ENCODE measurements at regions not wholly inside any gene's neighbourhood (a gene's known extent, or its start where the extent isn't known, plus 50 kb on each side); places are given as distances from the start of the nearest gene placed in this dataset.

GRCh38 chr5:118555727-118556126 lies 432.6 kb downstream of the DTWD2 start:
- no peak overlapping the region for H3K27ac ChIP-seq (ENCODE audit: low read depth, low read length)
- H2BK15ac ChIP-seq (replicated peaks; ENCODE audit: low read depth) = no peak overlapping the region
- no peaks in the 10 kb centered on the region for H3K79me1 ChIP-seq (ENCODE audit: low read length)
- no peaks in the 10 kb centered on the region for H3K79me2 ChIP-seq (ENCODE audit: control insufficient read depth, insufficient read depth, low read length)
- no peak for DNase-seq
- no peaks in the 10 kb centered on the region for H3K36me3 ChIP-seq (ENCODE audit: control insufficient read depth, insufficient read depth, low read length)
- no peak overlapping the region for H4K5ac ChIP-seq (ENCODE audit: low read length)
- no peak overlapping the region for H3K4ac ChIP-seq (ENCODE audit: low read depth, low read length)
- no peak overlapping the region for H3K4me2 ChIP-seq (ENCODE audit: low read length)
- H2BK5ac ChIP-seq (ENCODE audit: low read length) = no peak overlapping the region
- H3K9ac ChIP-seq (ENCODE audit: low read length) = no peak overlapping the region
- H3K27me3 ChIP-seq (ENCODE audit: insufficient read depth, low read length, poor library complexity) = no peaks in the 10 kb centered on the region
- H3K18ac ChIP-seq (ENCODE audit: low read length) = no peak overlapping the region
- H2BK120ac ChIP-seq (ENCODE audit: low read depth, low read length) = no peak overlapping the region
- WGBS (ENCODE audit: extremely low coverage, insufficient coverage, low lambda C conversion rate) = no CpG with 5 or more reads among the region's 2 CpGs
- H2AK5ac ChIP-seq (ENCODE audit: low read length) = no peak overlapping the region
- no peak overlapping the region for H3K4me3 ChIP-seq (ENCODE audit: low read length)
- H3K4me1 ChIP-seq (ENCODE audit: control insufficient read depth, low read depth, low read length) = no peaks in the 10 kb centered on the region
- no peak overlapping the region for H3K23ac ChIP-seq (ENCODE audit: low read length)
- H4K8ac ChIP-seq (ENCODE audit: low read depth, low read length) = no peak overlapping the region
- no peak overlapping the region for H3K56ac ChIP-seq (ENCODE audit: low read length)

- Histone ChIP-seq H3K56ac (ENCODE audit: low read length) (no peak overlapping the region), H3K79me1 (ENCODE audit: low read length) (no peaks in the 10 kb centered on the region), H2BK5ac (ENCODE audit: low read length) (no peak overlapping the region), H4K5ac (ENCODE audit: low read length) (no peak overlapping the region), H4K8ac (ENCODE audit: low read depth, low read length) (no peak overlapping the region), H3K27ac (ENCODE audit: low read depth, low read length) (no peak overlapping the region), H3K18ac (ENCODE audit: low read length) (no peak overlapping the region), H3K9ac (ENCODE audit: low read length) (no peak overlapping the region), H3K27me3 (ENCODE audit: insufficient read depth, low read length, poor library complexity) (no peaks in the 10 kb centered on the region), H3K79me2 (ENCODE audit: control insufficient read depth, insufficient read depth, low read length) (no peaks in the 10 kb centered on the region), H3K4me3 (ENCODE audit: low read length) (no peak overlapping the region), H3K23ac (ENCODE audit: low read length) (no peak overlapping the region), H2BK15ac (replicated peaks; ENCODE audit: low read depth) (no peak overlapping the region), H3K36me3 (ENCODE audit: control insufficient read depth, insufficient read depth, low read length) (no peaks in the 10 kb centered on the region), H3K4me1 (ENCODE audit: control insufficient read depth, low read depth, low read length) (no peaks in the 10 kb centered on the region), H2BK120ac (ENCODE audit: low read depth, low read length) (no peak overlapping the region), H2AK5ac (ENCODE audit: low read length) (no peak overlapping the region), H3K4ac (ENCODE audit: low read depth, low read length) (no peak overlapping the region), H3K4me2 (ENCODE audit: low read length) (no peak overlapping the region)
- peak; percentile 21 for DNase-seq
- WGBS (ENCODE audit: extremely low coverage, insufficient coverage, low lambda C conversion rate) = no CpG with 5 or more reads among the region's 4 CpGs
Observed at GRCh38 chr5:118554981-118555380, 433.4 kb downstream of the DTWD2 start.

GRCh38 chr5:118554241-118554640 lies 434.1 kb downstream of the DTWD2 start:
- 100% methylated on average over 1 of the region's 2 CpGs for WGBS (ENCODE audit: extremely low coverage, insufficient coverage, low lambda C conversion rate)

GRCh38 chr5:118553662-118554061 lies 434.7 kb downstream of the DTWD2 start:
- H2BK5ac ChIP-seq (ENCODE audit: low read length) = no peak overlapping the region
- no peaks in the 10 kb centered on the region for H3K27me3 ChIP-seq (ENCODE audit: insufficient read depth, low read length, poor library complexity)
- H3K79me1 ChIP-seq (ENCODE audit: low read length) = no peaks in the 10 kb centered on the region
- H4K8ac ChIP-seq (ENCODE audit: low read depth, low read length) = no peak overlapping the region
- H3K56ac ChIP-seq (ENCODE audit: low read length) = no peak overlapping the region
- no peak overlapping the region for H2BK120ac ChIP-seq (ENCODE audit: low read depth, low read length)
- H2BK15ac ChIP-seq (replicated peaks; ENCODE audit: low read depth) = no peak overlapping the region
- no peak overlapping the region for H3K4me3 ChIP-seq (ENCODE audit: low read length)
- no peaks in the 10 kb centered on the region for H3K79me2 ChIP-seq (ENCODE audit: control insufficient read depth, insufficient read depth, low read length)
- no peak overlapping the region for H3K9ac ChIP-seq (ENCODE audit: low read length)
- H3K23ac ChIP-seq (ENCODE audit: low read length) = no peak overlapping the region
- H3K4me1 ChIP-seq (ENCODE audit: control insufficient read depth, low read depth, low read length) = no peaks in the 10 kb centered on the region
- no peak overlapping the region for H3K27ac ChIP-seq (ENCODE audit: low read depth, low read length)
- H3K4me2 ChIP-seq (ENCODE audit: low read length) = no peak overlapping the region
- peak; percentile 69 for DNase-seq
- no peak overlapping the region for H2AK5ac ChIP-seq (ENCODE audit: low read length)
- no CpG with 5 or more reads among the region's 3 CpGs for WGBS (ENCODE audit: extremely low coverage, insufficient coverage, low lambda C conversion rate)
- H3K4ac ChIP-seq (ENCODE audit: low read depth, low read length) = no peak overlapping the region
- no peaks in the 10 kb centered on the region for H3K36me3 ChIP-seq (ENCODE audit: control insufficient read depth, insufficient read depth, low read length)
- H4K5ac ChIP-seq (ENCODE audit: low read length) = no peak overlapping the region
- H3K18ac ChIP-seq (ENCODE audit: low read length) = no peak overlapping the region

More at GRCh38 chr5:118554241-118554640, 434.1 kb downstream of the DTWD2 start:
- Histone ChIP-seq H2BK120ac (ENCODE audit: low read depth, low read length) (no peak overlapping the region), H2AK5ac (ENCODE audit: low read length) (no peak overlapping the region), H3K4me2 (ENCODE audit: low read length) (no peak overlapping the region), H4K5ac (ENCODE audit: low read length) (no peak overlapping the region), H2BK15ac (replicated peaks; ENCODE audit: low read depth) (no peak overlapping the region), H3K79me1 (ENCODE audit: low read length) (no peaks in the 10 kb centered on the region), H3K4me1 (ENCODE audit: control insufficient read depth, low read depth, low read length) (no peaks in the 10 kb centered on the region), H3K23ac (ENCODE audit: low read length) (no peak overlapping the region), H3K56ac (ENCODE audit: low read length) (no peak overlapping the region), H3K79me2 (ENCODE audit: control insufficient read depth, insufficient read depth, low read length) (no peaks in the 10 kb centered on the region), H3K27ac (ENCODE audit: low read depth, low read length) (no peak overlapping the region), H4K8ac (ENCODE audit: low read depth, low read length) (no peak overlapping the region), H3K9ac (ENCODE audit: low read length) (no peak overlapping the region), H3K4ac (ENCODE audit: low read depth, low read length) (no peak overlapping the region), H3K18ac (ENCODE audit: low read length) (no peak overlapping the region), H2BK5ac (ENCODE audit: low read length) (no peak overlapping the region), H3K4me3 (ENCODE audit: low read length) (no peak overlapping the region), H3K36me3 (ENCODE audit: control insufficient read depth, insufficient read depth, low read length) (no peaks in the 10 kb centered on the region), H3K27me3 (ENCODE audit: insufficient read depth, low read length, poor library complexity) (no peaks in the 10 kb centered on the region)
- no peak for DNase-seq

GRCh38 chr5:118552731-118553360 lies 435.5 kb downstream of the DTWD2 start:
- Histone ChIP-seq H3K36me3 (ENCODE audit: control insufficient read depth, insufficient read depth, low read length) (no peaks in the 10 kb centered on the region), H3K27ac (ENCODE audit: low read depth, low read length) (no peak overlapping the region), H3K9ac (ENCODE audit: low read length) (no peak overlapping the region), H3K4me3 (ENCODE audit: low read length) (no peak overlapping the region), H3K4ac (ENCODE audit: low read depth, low read length) (no peak overlapping the region), H3K56ac (ENCODE audit: low read length) (no peak overlapping the region), H3K18ac (ENCODE audit: low read length) (no peak overlapping the region), H4K5ac (ENCODE audit: low read length) (no peak overlapping the region), H2BK5ac (ENCODE audit: low read length) (no peak overlapping the region), H2BK120ac (ENCODE audit: low read depth, low read length) (no peak overlapping the region), H2BK15ac (replicated peaks; ENCODE audit: low read depth) (no peak overlapping the region), H3K4me1 (ENCODE audit: control insufficient read depth, low read depth, low read length) (no peaks in the 10 kb centered on the region), H3K23ac (ENCODE audit: low read length) (no peak overlapping the region), H3K79me1 (ENCODE audit: low read length) (no peaks in the 10 kb centered on the region), H3K79me2 (ENCODE audit: control insufficient read depth, insufficient read depth, low read length) (no peaks in the 10 kb centered on the region), H3K27me3 (ENCODE audit: insufficient read depth, low read length, poor library complexity) (no peaks in the 10 kb centered on the region), H3K4me2 (ENCODE audit: low read length) (no peak overlapping the region), H4K8ac (ENCODE audit: low read depth, low read length) (no peak overlapping the region), H2AK5ac (ENCODE audit: low read length) (no peak overlapping the region)
- DNase-seq = no peak
- no CpG with 5 or more reads among the region's 2 CpGs for WGBS (ENCODE audit: extremely low coverage, insufficient coverage, low lambda C conversion rate)

- DNase-seq = no peak
- Histone ChIP-seq H3K27ac (ENCODE audit: low read depth, low read length) (no peak overlapping the region), H3K36me3 (ENCODE audit: control insufficient read depth, insufficient read depth, low read length) (no peaks in the 10 kb centered on the region), H2BK120ac (ENCODE audit: low read depth, low read length) (no peak overlapping the region), H3K56ac (ENCODE audit: low read length) (no peak overlapping the region), H3K4me2 (ENCODE audit: low read length) (no peak overlapping the region), H2BK5ac (ENCODE audit: low read length) (no peak overlapping the region), H3K79me1 (ENCODE audit: low read length) (no peaks in the 10 kb centered on the region), H3K4me1 (ENCODE audit: control insufficient read depth, low read depth, low read length) (no peaks in the 10 kb centered on the region), H3K4ac (ENCODE audit: low read depth, low read length) (no peak overlapping the region), H3K9ac (ENCODE audit: low read length) (no peak overlapping the region), H2BK15ac (replicated peaks; ENCODE audit: low read depth) (no peak overlapping the region), H3K27me3 (ENCODE audit: insufficient read depth, low read length, poor library complexity) (no peaks in the 10 kb centered on the region), H3K23ac (ENCODE audit: low read length) (no peak overlapping the region), H2AK5ac (ENCODE audit: low read length) (no peak overlapping the region), H3K4me3 (ENCODE audit: low read length) (no peak overlapping the region), H3K79me2 (ENCODE audit: control insufficient read depth, insufficient read depth, low read length) (no peaks in the 10 kb centered on the region), H4K8ac (ENCODE audit: low read depth, low read length) (no peak overlapping the region), H3K18ac (ENCODE audit: low read length) (no peak overlapping the region), H4K5ac (ENCODE audit: low read length) (no peak overlapping the region)
- WGBS (ENCODE audit: extremely low coverage, insufficient coverage, low lambda C conversion rate) = no CpG with 5 or more reads among the region's 2 CpGs
Observed at GRCh38 chr5:118552146-118552545, 436.2 kb downstream of the DTWD2 start.
